Thyroid gland (tissue), 4 donors: ENCODE measurements at regions not wholly inside any gene's neighbourhood (a gene's known extent, or its start where the extent isn't known, plus 50 kb on each side); places are given as distances from the start of the nearest gene placed in this dataset.

ENCODE experiments used
- DNase-seq, 2 donors: peaks; one replicate each; pipeline ENCODE4 v3.0.0-alpha.2; 2019
- H3K27ac ChIP-seq, 3 donors: fragments of 200-600 bp; sonication (generic); 1 replicate in 2 of 3; 2 replicates in 1 of 3; pipeline ENCODE4 v1.5.1; 2016 to 2019; ENCODE audit warnings: mild to moderate bottlenecking in 1 of 3, moderate library complexity in 1 of 3
- H3K27me3 ChIP-seq: fragments of 200-600 bp; sonication (generic); one replicate; pipeline ENCODE4 v1.5.1; 2019
- H3K36me3 ChIP-seq, 2 donors: fragments of 200-600 bp; sonication (generic); one replicate each; pipeline ENCODE4 v1.5.1; 2016 to 2019
- H3K4me1 ChIP-seq, 2 donors: fragments of 200-600 bp; sonication (generic); one replicate each; pipeline ENCODE4 v1.5.1; 2017 to 2019
- H3K4me3 ChIP-seq, 3 donors: fragments of 200-600 bp; sonication (generic); replicated peaks in 1 of 3; 1 replicate in 2 of 3; 2 replicates in 1 of 3; pipeline ENCODE4 v1.5.1; 2016; ENCODE audit warnings: mild to moderate bottlenecking in 1 of 3
- H3K9me3 ChIP-seq: fragments of 200-600 bp; sonication (generic); one replicate; pipeline ENCODE4 v1.5.1; 2017
- CTCF ChIP-seq, 6 experiments: fragments of 200-600 bp in 3 of 6; fragments of 450-650 bp in 3 of 6; sonication (generic) in 3 of 6; IDR thresholded peaks; one replicate each; pipeline ENCODE4 v1.5.1; 2016 to 2019; ENCODE audit warnings: antibody characterized with exemption in 6 of 6, mild to moderate bottlenecking in 2 of 6, inconsistent platforms in 1 of 6, moderate library complexity in 1 of 6
- POLR2A ChIP-seq, 2 donors: fragments of 450-650 bp; IDR thresholded peaks; one replicate each; pipeline ENCODE4 v1.6.1; 2017; ENCODE audit warnings: antibody characterized with exemption in 2 of 2, mild to moderate bottlenecking in 2 of 2, moderate library complexity in 1 of 2
- WGBS, 2 donors: methylation state at CpG; one replicate each; pipeline ENCODE4 v1.1.5; 2017; 5-methylcytosine and 5-hydroxymethylcytosine counted together
- intact Hi-C: fragments of 100-400 bp; cut with DNase I; formaldehyde crosslinking; loops from one replicate; pipeline ENCODE4 v1.15.1; 2023

DNA sequence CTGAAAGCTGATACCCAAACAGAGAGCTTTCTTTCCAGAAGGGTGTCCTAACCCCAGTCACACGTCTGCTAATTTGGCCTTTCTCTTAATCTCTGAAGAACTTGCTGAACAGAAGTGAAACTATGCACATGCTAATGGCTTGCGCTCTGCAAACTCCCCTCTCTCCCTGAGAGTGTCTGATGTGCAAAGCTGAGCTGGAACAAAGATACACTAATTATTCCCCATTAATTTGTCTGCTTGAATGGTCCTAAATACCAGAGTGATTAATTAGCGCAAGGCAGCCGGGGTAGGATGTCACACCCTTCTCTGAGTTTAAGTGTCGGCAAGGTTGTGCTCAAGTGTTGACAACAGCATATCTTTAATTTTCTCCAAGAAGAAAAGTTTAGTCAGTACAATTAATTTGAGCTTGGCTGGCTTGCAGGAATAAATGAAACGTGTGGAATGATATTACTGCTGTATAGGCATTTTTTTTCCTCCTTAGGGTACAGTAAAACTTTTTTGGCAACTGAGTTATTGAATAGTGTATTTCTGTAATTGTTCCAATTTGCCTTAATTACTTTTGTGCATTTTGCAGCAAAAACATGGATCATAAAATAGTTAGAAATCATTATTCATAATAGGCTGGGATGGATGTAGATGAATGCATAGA is 715.9 kb upstream of the POU3F2 start:
- intact Hi-C loops: no loop called here
- H3K36me3 ChIP-seq: no peaks in the 10 kb centered on the region
- TF ChIP-seq POLR2A (IDR thresholded peaks at IDR 0.05) (no peak), CTCF (IDR thresholded peaks at IDR 0.05) (no peak)
- H3K27me3 ChIP-seq: no peaks in the 10 kb centered on the region
- H3K27ac ChIP-seq: no peak overlapping the region
- H3K9me3 ChIP-seq: no peaks in the 10 kb centered on the region
- WGBS, 2 donors: 48 to 50% methylated on average over 6 of the region's 6 CpGs
- no peak overlapping the region for H3K4me3 ChIP-seq
- no peaks in the 10 kb centered on the region for H3K4me1 ChIP-seq
- no peak for DNase-seq

DNA sequence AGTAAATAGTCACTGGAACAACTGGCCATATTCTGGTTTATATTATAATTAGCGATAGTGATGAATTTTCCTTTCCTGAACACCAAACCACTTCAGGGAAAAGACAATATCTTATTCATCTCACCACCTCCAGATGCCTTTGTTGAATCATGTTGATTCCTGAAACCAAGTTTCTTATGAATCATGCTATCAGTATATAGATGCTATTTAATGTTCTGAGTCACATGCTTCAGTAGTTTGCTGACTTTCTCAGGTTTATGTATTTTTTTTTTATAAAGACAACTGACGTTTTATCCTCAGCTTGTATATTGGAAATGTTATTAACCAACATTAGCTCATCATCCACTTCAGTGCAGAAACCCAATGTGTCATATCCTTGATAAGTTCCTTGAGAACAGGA is 710.2 kb upstream of the POU3F2 start:
- WGBS, 2 donors: 74 to 82% methylated on average over 2 of the region's 2 CpGs
- no peaks in the 10 kb centered on the region for H3K27me3 ChIP-seq
- no peaks in the 10 kb centered on the region for H3K36me3 ChIP-seq
- TF ChIP-seq POLR2A (IDR thresholded peaks at IDR 0.05) (no peak), CTCF (IDR thresholded peaks at IDR 0.05) (no peak)
- H3K9me3 ChIP-seq: no peaks in the 10 kb centered on the region
- intact Hi-C loops: no loop called here
- no peak overlapping the region for H3K4me3 ChIP-seq
- no peak overlapping the region for H3K27ac ChIP-seq
- DNase-seq: no peak
- H3K4me1 ChIP-seq: no peaks in the 10 kb centered on the region

GRCh38 chr6:98131290-98131990 is 702.9 kb upstream of the POU3F2 start:
- intact Hi-C loops: no loop called here
- no peaks in the 10 kb centered on the region for H3K9me3 ChIP-seq
- H3K27ac ChIP-seq: no peak overlapping the region
- TF ChIP-seq CTCF (IDR thresholded peaks at IDR 0.05): no peak
- no peak for TF ChIP-seq POLR2A (IDR thresholded peaks at IDR 0.05)
- no peak for DNase-seq
- no peaks in the 10 kb centered on the region for H3K27me3 ChIP-seq
- no peaks in the 10 kb centered on the region for H3K4me1 ChIP-seq
- no peaks in the 10 kb centered on the region for H3K36me3 ChIP-seq
- WGBS, 2 donors: 70% methylated on average over 5 of the region's 5 CpGs
- no peak overlapping the region for H3K4me3 ChIP-seq

DNA sequence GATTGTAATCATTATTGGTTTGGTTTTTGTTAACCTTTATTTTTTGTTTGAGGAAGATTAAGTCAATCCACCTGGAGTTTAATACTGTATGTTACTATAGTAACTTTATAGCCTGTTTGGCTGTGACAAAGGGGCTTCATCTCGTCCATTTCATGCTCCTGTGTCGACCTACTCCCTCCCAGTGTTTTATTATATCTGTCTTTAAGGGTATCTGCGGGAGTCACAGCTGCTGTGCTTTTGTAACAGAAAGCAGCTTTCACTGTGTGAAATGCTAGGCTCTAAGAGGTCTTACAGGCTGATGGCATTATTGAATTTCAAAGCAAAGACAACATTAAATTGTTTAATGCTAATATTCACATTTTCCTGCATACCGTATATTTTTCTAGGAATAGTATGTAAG is 698.0 kb upstream of the POU3F2 start:
- H3K4me1 ChIP-seq: no peaks in the 10 kb centered on the region
- no peak for TF ChIP-seq CTCF (IDR thresholded peaks at IDR 0.05)
- TF ChIP-seq POLR2A (IDR thresholded peaks at IDR 0.05): no peak
- 16 to 22% methylated on average over 4 of the region's 4 CpGs for WGBS, 2 donors
- no peak overlapping the region for H3K4me3 ChIP-seq
- H3K27ac ChIP-seq: no peak overlapping the region
- H3K9me3 ChIP-seq: no peaks in the 10 kb centered on the region
- intact Hi-C loops: no loop called here
- no peak for DNase-seq
- H3K27me3 ChIP-seq: no peaks in the 10 kb centered on the region
- H3K36me3 ChIP-seq: no peaks in the 10 kb centered on the region

GRCh38 chr6:98137391-98137790 is 697.0 kb upstream of the POU3F2 start:
- TF ChIP-seq POLR2A (IDR thresholded peaks at IDR 0.05) (no peak), CTCF (IDR thresholded peaks at IDR 0.05) (no peak)
- no peak for DNase-seq
- no peaks in the 10 kb centered on the region for H3K27me3 ChIP-seq
- intact Hi-C loops: no loop called here
- no peak overlapping the region for H3K27ac ChIP-seq
- H3K4me3 ChIP-seq: no peak overlapping the region
- H3K9me3 ChIP-seq: no peaks in the 10 kb centered on the region
- WGBS, 2 donors: 4 to 5% methylated on average over 1 of the region's 1 CpG
- no peaks in the 10 kb centered on the region for H3K4me1 ChIP-seq
- H3K36me3 ChIP-seq: no peaks in the 10 kb centered on the region
